ENCODE measurements at regions not wholly inside any gene's neighbourhood (a gene's known extent, or its start where the extent isn't known, plus 50 kb on each side); places are given as distances from the start of the nearest gene placed in this dataset.

- H2BK5ac ChIP-seq (ENCODE audit: low read depth, low read length, poor library complexity, severe bottlenecking): no peak overlapping the region
- H2AK5ac ChIP-seq (ENCODE audit: low read depth, low read length): no peak overlapping the region
- no peak overlapping the region for H3K14ac ChIP-seq (replicated peaks; ENCODE audit: low read depth, low read length)
- H3K18ac ChIP-seq (ENCODE audit: low read depth, low read length): no peak overlapping the region
- in situ Hi-C loops (cut with MboI; ENCODE audit: low sequenced_read_pairs): no loop called here
- H2AFZ ChIP-seq (replicated peaks; ENCODE audit: low read length, poor library complexity): no peak overlapping the region
- CTCF ChIA-PET: no interaction called here
- H4K20me1 ChIP-seq (ENCODE audit: insufficient read depth, low read length): no peaks in the 10 kb centered on the region
- DNase-seq: no peak
- dilution Hi-C loops (cut with HindIII; ENCODE audit: low sequenced_read_pairs, unreplicated experiment): no loop called here
- H3K56ac ChIP-seq (ENCODE audit: extremely low read depth, insufficient read depth, low read length): no peak overlapping the region
- H3K9me3 ChIP-seq (ENCODE audit: control insufficient read depth, insufficient read depth, low read length): no peaks in the 10 kb centered on the region
- H3K9ac ChIP-seq (ENCODE audit: low read depth, low read length): no peak overlapping the region
- no peak overlapping the region for H2BK120ac ChIP-seq (ENCODE audit: low read depth, low read length)
- BruUV-seq (replicated peaks): no TSS peak
- no peak overlapping the region for H3K23ac ChIP-seq (ENCODE audit: low read depth, low read length)
- H3K4ac ChIP-seq (ENCODE audit: low read depth, low read length): no peak overlapping the region
- no peak for TF ChIP-seq ELK1 (IDR thresholded peaks at IDR 0.05; ENCODE audit: borderline replicate concordance, low read depth, low read length)
- no peak for TF ChIP-seq MAZ (IDR thresholded peaks at IDR 0.05; ENCODE audit: borderline replicate concordance, low read depth, low read length)
- no peak for TF ChIP-seq FOS (IDR thresholded peaks at IDR 0.05; ENCODE audit: low read depth, low read length)
- no peak for TF ChIP-seq CEBPB (IDR thresholded peaks at IDR 0.05; ENCODE audit: low read depth, low read length)
- no peak for TF ChIP-seq CTCF (conservative IDR thresholded peaks at IDR 0.05; ENCODE audit: low read depth, low read length)
- no peak for TF ChIP-seq NFE2L2 (IDR thresholded peaks at IDR 0.05; ENCODE audit: low read depth, low read length)
- TF ChIP-seq BHLHE40 (IDR thresholded peaks at IDR 0.05; ENCODE audit: low read depth, low read length): no peak
- TF ChIP-seq MXI1 (IDR thresholded peaks at IDR 0.05; ENCODE audit: borderline replicate concordance, low read depth, low read length): no peak
- TF ChIP-seq MAFK (IDR thresholded peaks at IDR 0.05; ENCODE audit: low read depth, low read length): no peak
- TF ChIP-seq RCOR1 (IDR thresholded peaks at IDR 0.05; ENCODE audit: insufficient replicate concordance, low read length): no peak
- TF ChIP-seq RAD21 (IDR thresholded peaks at IDR 0.05; ENCODE audit: low read length): no peak
- no peak for TF ChIP-seq CHD1 (IDR thresholded peaks at IDR 0.05; ENCODE audit: low read depth, low read length)
- H3K27ac ChIP-seq (ENCODE audit: insufficient read depth, low read length): no peak overlapping the region
- H3K9me1 ChIP-seq (ENCODE audit: insufficient read depth, low read length): no peaks in the 10 kb centered on the region
- POLR2A ChIA-PET (ENCODE audit: unreplicated experiment): no interaction called here
- no peak overlapping the region for H3K4me2 ChIP-seq (ENCODE audit: low read depth, low read length)
- H2AK9ac ChIP-seq (replicated peaks; ENCODE audit: low read depth, low read length, poor library complexity): no peak overlapping the region
- H3K36me3 ChIP-seq (ENCODE audit: control insufficient read depth, insufficient read depth, low read length): no peaks in the 10 kb centered on the region
- no peaks in the 10 kb centered on the region for H3K27me3 ChIP-seq (ENCODE audit: control insufficient read depth, insufficient read depth, low read length)
- ATAC-seq (ENCODE audit: low read depth): no peak
- H3K4me1 ChIP-seq (ENCODE audit: control insufficient read depth, insufficient read depth, low read length): no peaks in the 10 kb centered on the region
- H4K5ac ChIP-seq (ENCODE audit: low read depth, low read length): no peak overlapping the region
- H3K79me1 ChIP-seq (ENCODE audit: low read depth in 1 of 2, low read length in 2 of 2): no peaks in the 10 kb centered on the region
- no peak overlapping the region for H2BK20ac ChIP-seq (ENCODE audit: low read depth, low read length)
- no peak overlapping the region for H3K4me3 ChIP-seq (ENCODE audit: insufficient read depth, low read depth, low read length)
- no peak overlapping the region for H2BK15ac ChIP-seq (ENCODE audit: low read depth, low read length)
- no peak overlapping the region for H4K91ac ChIP-seq (ENCODE audit: insufficient read depth, low read depth, low read length)
- 51% methylated on average over 2 of the region's 5 CpGs; no CpG with 5 or more reads in 1 of the 2 experiments for WGBS, 2 experiments (ENCODE audit: extremely low coverage in 2 of 2, insufficient read length in 1 of 2)
- no peak overlapping the region for H4K8ac ChIP-seq (ENCODE audit: low read depth in 2 of 2, low read length in 2 of 2)
- intact Hi-C loops (cut with micrococcal nuclease): no loop called here
Measured at GRCh38 chr1:112056354-112056753, 66.9 kb upstream of the KCND3 start.
